ENCODE measurements at regions not wholly inside any gene's neighbourhood (a gene's known extent, or its start where the extent isn't known, plus 50 kb on each side); places are given as distances from the start of the nearest gene placed in this dataset.

DNA sequence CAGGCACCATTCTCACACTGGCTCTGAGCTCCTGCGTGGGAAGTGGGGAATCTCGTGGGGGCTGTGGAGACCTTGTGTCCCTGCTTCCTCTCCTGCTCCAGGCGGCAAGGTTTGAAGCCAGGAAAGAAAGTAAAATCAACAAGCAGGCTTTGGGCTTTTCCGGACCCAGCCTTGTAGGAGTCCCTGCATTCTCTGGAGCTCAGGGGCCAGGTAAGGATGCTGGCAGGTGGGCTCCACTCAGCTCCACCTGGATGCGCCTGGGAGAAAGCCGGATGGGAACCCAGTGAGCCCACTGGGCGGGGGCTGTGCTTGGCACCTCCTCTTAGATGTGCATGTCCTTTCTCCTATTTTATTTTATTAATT is 362.5 kb downstream of the SEC14L1 start:
- DNase-seq (ENCODE audit: low read depth in 1 of 2, low spot score in 2 of 2) (no peak), FAIRE-seq (no peak)
- Histone ChIP-seq H4K5ac (ENCODE audit: insufficient read length, low read depth, low read length) (no peak overlapping the region), H4K91ac (replicated peaks; ENCODE audit: insufficient read length, low read length) (no peak overlapping the region), H3K79me1 (ENCODE audit: low read depth, low read length) (no peaks in the 10 kb centered on the region), H3K27ac (ENCODE audit: low read depth, low read length) (no peak overlapping the region), H3K4me1 (replicated peaks in 1 of 4; ENCODE audit: control insufficient read depth in 3 of 4, insufficient read depth in 4 of 4, low read length in 3 of 4) (peaks cover 0 to 7% (median 2%) of the 10 kb centered on the region in 4 experiments; a peak in 3 of 7 replicates), H3K4me3 (ENCODE audit: extremely low read depth in 1 of 4, insufficient read depth in 2 of 4, low read depth in 3 of 4, low read length in 4 of 4) (no peak overlapping the region), H3K27me3 (replicated peaks in 1 of 4; ENCODE audit: control insufficient read depth in 3 of 4, extremely low read depth in 1 of 4, insufficient read depth in 3 of 4, low read length in 3 of 4) (no peaks in the 10 kb centered on the region), H3K9ac (replicated peaks in 1 of 4; ENCODE audit: extremely low read depth in 1 of 4, low read depth in 3 of 4, low read length in 3 of 4) (no peak overlapping the region), H3K4ac (replicated peaks; ENCODE audit: insufficient read length, low read depth, low read length) (no peak overlapping the region), H3K36me3 (ENCODE audit: control insufficient read depth in 2 of 4, insufficient read depth in 4 of 4, low read length in 3 of 4) (peaks cover 0 to 14% (median 8%) of the 10 kb centered on the region in 4 experiments; a peak in 4 of 8 replicates), H4K20me1 (replicated peaks in 1 of 2; ENCODE audit: control insufficient read depth in 1 of 2, insufficient read depth in 2 of 2, low read length in 2 of 2) (no peaks in the 10 kb centered on the region), H3K4me2 (ENCODE audit: insufficient read depth in 1 of 2, low read depth in 2 of 2, low read length in 2 of 2) (no peak overlapping the region), H2BK12ac (ENCODE audit: low read depth, low read length) (no peak overlapping the region), H2BK15ac (ENCODE audit: low read length) (no peak overlapping the region), H2BK120ac (replicated peaks; ENCODE audit: low read depth, low read length) (no peak overlapping the region), H2BK20ac (ENCODE audit: low read length) (no peak overlapping the region), H4K8ac (ENCODE audit: extremely low read depth, insufficient read depth, low read length) (no peak overlapping the region), H3K9me3 (ENCODE audit: insufficient read depth in 2 of 2, low read depth in 1 of 2, low read length in 1 of 2) (no peaks in the 10 kb centered on the region), H2AK5ac (ENCODE audit: low read depth, low read length) (no peak overlapping the region), H3K56ac (replicated peaks; ENCODE audit: insufficient read length, low read depth, low read length) (no peak overlapping the region), H2AFZ (ENCODE audit: low read length) (no peak overlapping the region), H2BK5ac (ENCODE audit: low read depth, low read length) (no peak overlapping the region), H3K23me2 (ENCODE audit: low read depth, low read length) (no peaks in the 10 kb centered on the region), H3K18ac (ENCODE audit: extremely low read depth, low read length) (no peak overlapping the region), H3K14ac (ENCODE audit: insufficient read length) (no peak overlapping the region), H3K23ac (ENCODE audit: insufficient read length) (no peak overlapping the region), H3K79me2 (ENCODE audit: control insufficient read depth in 1 of 2, insufficient read depth in 2 of 2, low read length in 2 of 2) (no peaks in the 10 kb centered on the region)
- WGBS, 2 experiments (ENCODE audit: extremely low coverage in 1 of 2, insufficient coverage in 1 of 2, insufficient read length in 1 of 2, insufficient replicate concordance in 2 of 2, low coverage in 1 of 2, low lambda C conversion rate in 2 of 2, missing lambda C conversion rate in 1 of 2), result 85% methylated on average over 7 of the region's 7 CpGs; no CpG with 5 or more reads in 1 of the 2 experiments
- CTCF ChIA-PET (ENCODE audit: partially characterized antibody), result interaction anchor here (0.6 to 2.8 kb wide), 7 partner anchors 9 to 269 kb away, joined by 3 to 19 read pairs (median 4); no protein-coding TSS in a partner anchor
- POLR2A ChIA-PET (ENCODE audit: partially characterized antibody), result interaction anchor here (0.6 to 1.1 kb wide), 2 partner anchors 25 to 70 kb away, joined by 3 read pairs; no protein-coding TSS in a partner anchor
- TF ChIP-seq RAD21 (IDR thresholded peaks at IDR 0.05 in 1 of 2, conservative IDR thresholded peaks at IDR 0.05 in 1 of 2; ENCODE audit: low read depth in 2 of 2, low read length in 2 of 2) (no peak), BCL11A (IDR thresholded peaks at IDR 0.05; ENCODE audit: low read depth in 2 of 2, low read length in 2 of 2) (no peak), TAF7 (optimal IDR thresholded peaks at IDR 0.05; ENCODE audit: borderline replicate concordance, low read depth, low read length) (no peak), RXRA (IDR thresholded peaks at IDR 0.05; ENCODE audit: insufficient read depth, low read depth, low read length) (no peak), MAFK (IDR thresholded peaks at IDR 0.05; ENCODE audit: low read depth, low read length) (no peak), RFX5 (IDR thresholded peaks at IDR 0.05; ENCODE audit: borderline replicate concordance, low read depth, low read length) (no peak), BRCA1 (IDR thresholded peaks at IDR 0.05; ENCODE audit: low read depth, low read length) (no peak), GTF2F1 (IDR thresholded peaks at IDR 0.05; ENCODE audit: borderline replicate concordance, low read depth, low read length) (no peak)
